ENCODE measurements at regions not wholly inside any gene's neighbourhood (a gene's known extent, or its start where the extent isn't known, plus 50 kb on each side); places are given as distances from the start of the nearest gene placed in this dataset.

GRCh38 chr7:138170298-138170697, 94.0 kb downstream of the AKR1D1 start:
- DNase-seq (ENCODE audit: low read depth, low spot score) (no peak), FAIRE-seq (no peak), ATAC-seq (no peak)
- ChIA-PET RAD21 (ENCODE audit: unreplicated experiment) (interaction anchor here (0.6 to 1.8 kb wide), 4 partner anchors 10 to 568 kb away, joined by 3 to 13 read pairs (median 5); no protein-coding TSS in a partner anchor), SMC1A (ENCODE audit: uncharacterized antibody, unreplicated experiment) (interaction anchor here (0.5 to 2.2 kb wide), 8 partner anchors 9 to 569 kb away, joined by 3 to 15 read pairs (median 4); no protein-coding TSS in a partner anchor), CTCF (interaction anchor here (0.9 to 2.5 kb wide), 5 partner anchors 8 to 569 kb away, joined by 3 to 15 read pairs (median 4); no protein-coding TSS in a partner anchor), POLR2A (interaction anchor here (0.8 kb wide), 1 partner anchor 44 kb away, joined by 4 read pairs; no protein-coding TSS in a partner anchor)
- H3K9me3 ChIP-seq (replicated peaks; ENCODE audit: control insufficient read depth, insufficient read depth, low read length): peaks cover 2% of the 10 kb centered on the region
- no peaks in the 10 kb centered on the region for H3K79me2 ChIP-seq (ENCODE audit: control insufficient read depth, insufficient read depth, low read length)
- no peak overlapping the region for H3K27ac ChIP-seq (ENCODE audit: control insufficient read depth, insufficient read depth)
- H3K36me3 ChIP-seq (ENCODE audit: control insufficient read depth in 2 of 2, insufficient read depth in 2 of 2, low read length in 1 of 2): no peaks in the 10 kb centered on the region
- in situ Hi-C loops (cut with MboI): no loop called here
- peaks cover 15% of the 10 kb centered on the region for H3K4me1 ChIP-seq (ENCODE audit: control insufficient read depth, insufficient read depth, low read length)
- intact Hi-C loops (cut with micrococcal nuclease; ENCODE audit: unreplicated experiment): no loop called here
- no peak for TF ChIP-seq ZNF217 (IDR thresholded peaks at IDR 0.05)
- no peak for TF ChIP-seq ETV6 (conservative IDR thresholded peaks at IDR 0.05 in 1 of 2, IDR thresholded peaks at IDR 0.05 in 1 of 2; ENCODE audit: borderline replicate concordance in 1 of 2, low read depth in 1 of 2)
- no peak for TF ChIP-seq IRF4 (IDR thresholded peaks at IDR 0.05; ENCODE audit: low read depth, low read length)
- TF ChIP-seq E2F4 (IDR thresholded peaks at IDR 0.05; ENCODE audit: low read depth, low read length): no peak
- TF ChIP-seq SMC3 (IDR thresholded peaks at IDR 0.05; ENCODE audit: borderline replicate concordance, low read length): no peak
- TF ChIP-seq RAD21 (IDR thresholded peaks at IDR 0.05; ENCODE audit: insufficient read depth, low read depth, low read length): no peak
- no peak for TF ChIP-seq TCF3 (IDR thresholded peaks at IDR 0.05; ENCODE audit: borderline replicate concordance, insufficient read depth, low read depth, low read length)
- TF ChIP-seq ZSCAN29 (IDR thresholded peaks at IDR 0.05): no peak
- TF ChIP-seq ZNF384 (IDR thresholded peaks at IDR 0.05; ENCODE audit: borderline replicate concordance, low read depth, low read length): no peak
- TF ChIP-seq REST (IDR thresholded peaks at IDR 0.05; ENCODE audit: low read depth, low read length): no peak
- TF ChIP-seq POLR2AphosphoS5 (IDR thresholded peaks at IDR 0.05; ENCODE audit: low read length): no peak
- no peak overlapping the region for H3K4me2 ChIP-seq (ENCODE audit: control insufficient read depth, insufficient read depth)
- BruUV-seq (replicated peaks): no TSS peak
- no peaks in the 10 kb centered on the region for H4K20me1 ChIP-seq (ENCODE audit: control insufficient read depth, insufficient read depth)
- WGBS (ENCODE audit: insufficient coverage, insufficient replicate concordance, low lambda C conversion rate, missing lambda C conversion rate): 92% methylated on average over 2 of the region's 2 CpGs
- no peaks in the 10 kb centered on the region for H3K27me3 ChIP-seq (replicated peaks in 1 of 2; ENCODE audit: control insufficient read depth in 2 of 2, insufficient read depth in 2 of 2, low read length in 1 of 2)
- H2AFZ ChIP-seq (ENCODE audit: control insufficient read depth, low read depth, low read length): no peak overlapping the region
- no peak overlapping the region for H3K9ac ChIP-seq (ENCODE audit: control insufficient read depth, insufficient read depth, low read length)
- H3K4me3 ChIP-seq: no peak overlapping the region
